ENCODE measurements at regions not wholly inside any gene's neighbourhood (a gene's known extent, or its start where the extent isn't known, plus 50 kb on each side); places are given as distances from the start of the nearest gene placed in this dataset.
"Not testable (repeated sequence)": the region's sequence is repeated elsewhere in the genome, so short reads cannot be mapped to it uniquely, and the experiment has no call there.

DNA sequence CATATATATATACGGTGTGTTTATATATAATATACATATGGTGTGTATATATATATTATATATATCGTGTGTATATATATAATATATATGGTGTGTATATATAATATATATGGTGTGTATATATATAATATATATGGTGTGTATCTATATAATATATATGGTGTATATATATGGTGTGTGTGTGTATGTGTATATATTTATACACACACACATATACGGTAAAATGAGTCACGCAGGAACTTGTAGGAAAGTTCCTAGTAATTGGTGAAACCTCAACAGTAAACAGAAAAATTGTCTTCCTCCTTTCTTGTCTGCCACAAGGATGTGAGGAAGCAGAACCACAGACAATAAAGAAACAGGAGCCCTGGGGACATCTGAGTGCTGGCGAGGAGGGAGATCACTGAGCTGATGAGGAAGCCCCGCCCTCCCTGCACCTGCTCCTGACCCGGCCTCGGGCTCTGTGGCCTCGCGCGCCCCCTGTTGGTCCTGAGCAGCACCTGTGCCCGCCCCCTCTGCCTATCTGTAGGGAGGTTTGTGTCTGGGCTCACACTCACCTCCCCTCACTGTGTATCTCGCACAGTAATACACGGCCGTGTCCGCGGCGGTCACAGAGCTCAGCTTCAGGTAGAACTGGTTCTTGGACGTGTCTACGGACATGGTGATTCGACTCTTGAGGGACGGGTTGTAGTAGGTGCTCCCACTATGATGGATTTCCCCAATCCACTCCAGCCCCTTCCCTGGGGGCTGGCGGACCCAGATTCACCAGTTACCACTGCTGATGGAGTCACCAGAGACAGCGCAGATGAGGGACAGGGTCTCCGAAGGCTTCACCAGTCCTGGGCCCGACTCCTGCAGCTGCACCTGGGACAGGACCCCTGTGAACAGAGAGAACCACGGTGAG, 1079.4 kb downstream of the TMEM121 start:
- H3K9me3 ChIP-seq (ENCODE audit: low read depth, low read length): no peaks in the 10 kb centered on the region

GRCh38 chr14:106606936-106607335, 1080.6 kb downstream of the TMEM121 start:
- H3K27me3 ChIP-seq (ENCODE audit: insufficient read depth, low read length): peaks cover 4% of the 10 kb centered on the region
- no peaks in the 10 kb centered on the region for H3K4me1 ChIP-seq (ENCODE audit: insufficient read depth, low read length)
- H3K9me3 ChIP-seq (ENCODE audit: low read depth, low read length): no peaks in the 10 kb centered on the region
- no peak overlapping the region for H3K4me3 ChIP-seq (ENCODE audit: low read length)

More for the DNA sequence above, 1079.4 kb downstream of the TMEM121 start:
- H3K4me1 ChIP-seq (ENCODE audit: insufficient read depth, low read length): no peaks in the 10 kb centered on the region
- H3K27me3 ChIP-seq (ENCODE audit: insufficient read depth, low read length): peaks cover 4% of the 10 kb centered on the region
- H3K4me3 ChIP-seq (ENCODE audit: low read length): no peak overlapping the region

GRCh38 chr14:106610691-106611090, 1084.3 kb downstream of the TMEM121 start:
- no peaks in the 10 kb centered on the region for H3K27me3 ChIP-seq (ENCODE audit: insufficient read depth, low read length)
- no peak overlapping the region for H3K4me3 ChIP-seq (ENCODE audit: low read length)

GRCh38 chr14:106613256-106613655, 1086.9 kb downstream of the TMEM121 start:
- Histone ChIP-seq H3K4me3 (ENCODE audit: low read length) (no peak overlapping the region), H3K4me1 (ENCODE audit: insufficient read depth, low read length) (no peaks in the 10 kb centered on the region), H3K9me3 (ENCODE audit: low read depth, low read length) (no peaks in the 10 kb centered on the region), H3K27me3 (ENCODE audit: insufficient read depth, low read length) (no peaks in the 10 kb centered on the region)

More at GRCh38 chr14:106610691-106611090, 1084.3 kb downstream of the TMEM121 start:
- no peaks in the 10 kb centered on the region for H3K4me1 ChIP-seq (ENCODE audit: insufficient read depth, low read length)
- H3K9me3 ChIP-seq (ENCODE audit: low read depth, low read length): no peaks in the 10 kb centered on the region

- not testable (repeated sequence) for H3K4me1 ChIP-seq (ENCODE audit: insufficient read depth, low read length); H3K9me3 ChIP-seq (ENCODE audit: low read depth, low read length); H3K27me3 ChIP-seq (ENCODE audit: insufficient read depth, low read length); H3K4me3 ChIP-seq (ENCODE audit: low read length)
Measured at GRCh38 chr14:106618471-106618951, 1092.1 kb downstream of the TMEM121 start.

DNA sequence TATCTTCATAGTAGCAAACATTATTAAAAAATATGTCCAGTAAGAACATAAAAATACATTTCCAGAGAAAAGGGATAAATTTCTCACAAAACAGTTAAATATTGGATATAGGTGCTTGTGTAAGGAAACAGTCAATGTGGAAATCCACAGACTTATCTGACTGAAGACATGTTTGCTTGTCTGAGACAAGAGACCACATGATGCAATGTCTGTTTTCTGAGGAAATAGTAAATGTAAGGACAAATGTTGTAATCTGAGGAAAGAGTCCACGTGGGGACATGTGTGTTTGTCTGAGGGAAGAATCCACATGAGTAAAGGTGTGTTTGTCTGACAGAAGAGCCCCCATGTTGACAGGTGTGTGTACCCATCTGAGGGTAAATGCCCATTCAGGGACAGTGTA, 1093.2 kb downstream of the TMEM121 start:
- H3K4me1 ChIP-seq (ENCODE audit: insufficient read depth, low read length): peaks cover 4% of the 10 kb centered on the region
- H3K27me3 ChIP-seq (ENCODE audit: insufficient read depth, low read length): peaks cover 5% of the 10 kb centered on the region
- no peak overlapping the region for H3K4me3 ChIP-seq (ENCODE audit: low read length)
- no peaks in the 10 kb centered on the region for H3K9me3 ChIP-seq (ENCODE audit: low read depth, low read length)

DNA sequence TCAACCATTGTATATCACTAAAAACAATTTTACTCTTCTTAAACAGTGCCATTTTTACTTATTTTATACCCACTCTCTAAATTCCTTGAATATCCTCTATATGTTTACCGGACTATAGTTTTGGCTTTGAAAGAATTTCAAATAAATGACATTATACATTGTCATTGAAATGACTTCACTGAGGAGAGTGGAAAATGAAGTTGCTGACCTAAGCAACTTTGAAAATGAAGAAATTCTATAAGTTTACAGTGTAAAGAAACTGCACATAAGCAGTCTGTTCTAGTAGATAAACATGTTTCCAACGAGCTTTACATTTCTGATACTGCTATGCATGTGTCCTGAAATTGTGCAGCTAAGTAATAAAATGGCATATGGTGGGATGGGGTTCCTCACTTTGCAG, 1094.0 kb downstream of the TMEM121 start:
- Histone ChIP-seq H3K4me3 (ENCODE audit: low read length) (no peak overlapping the region), H3K9me3 (ENCODE audit: low read depth, low read length) (no peaks in the 10 kb centered on the region), H3K27me3 (ENCODE audit: insufficient read depth, low read length) (peaks cover 5% of the 10 kb centered on the region), H3K4me1 (ENCODE audit: insufficient read depth, low read length) (peaks cover 4% of the 10 kb centered on the region)

GRCh38 chr14:106622200-106622745, 1095.9 kb downstream of the TMEM121 start:
- H3K9me3 ChIP-seq (ENCODE audit: low read depth, low read length): no peaks in the 10 kb centered on the region
- peaks cover 5% of the 10 kb centered on the region for H3K27me3 ChIP-seq (ENCODE audit: insufficient read depth, low read length)
- no peak overlapping the region for H3K4me3 ChIP-seq (ENCODE audit: low read length)
- H3K4me1 ChIP-seq (ENCODE audit: insufficient read depth, low read length): peaks cover 8% of the 10 kb centered on the region

- Histone ChIP-seq H3K4me1 (ENCODE audit: insufficient read depth, low read length) (peaks cover 8% of the 10 kb centered on the region), H3K27me3 (ENCODE audit: insufficient read depth, low read length) (peaks cover 5% of the 10 kb centered on the region), H3K4me3 (ENCODE audit: low read length) (no peak overlapping the region)
Measured at GRCh38 chr14:106625186-106625585, 1098.8 kb downstream of the TMEM121 start.

GRCh38 chr14:106626469-106626868, 1100.1 kb downstream of the TMEM121 start:
- H3K4me3 ChIP-seq (ENCODE audit: low read length); H3K27me3 ChIP-seq (ENCODE audit: insufficient read depth, low read length); H3K4me1 ChIP-seq (ENCODE audit: insufficient read depth, low read length); H3K9me3 ChIP-seq (ENCODE audit: low read depth, low read length): not testable (repeated sequence)

More at GRCh38 chr14:106625186-106625585, 1098.8 kb downstream of the TMEM121 start:
- H3K9me3 ChIP-seq (ENCODE audit: low read depth, low read length): no peaks in the 10 kb centered on the region

DNA sequence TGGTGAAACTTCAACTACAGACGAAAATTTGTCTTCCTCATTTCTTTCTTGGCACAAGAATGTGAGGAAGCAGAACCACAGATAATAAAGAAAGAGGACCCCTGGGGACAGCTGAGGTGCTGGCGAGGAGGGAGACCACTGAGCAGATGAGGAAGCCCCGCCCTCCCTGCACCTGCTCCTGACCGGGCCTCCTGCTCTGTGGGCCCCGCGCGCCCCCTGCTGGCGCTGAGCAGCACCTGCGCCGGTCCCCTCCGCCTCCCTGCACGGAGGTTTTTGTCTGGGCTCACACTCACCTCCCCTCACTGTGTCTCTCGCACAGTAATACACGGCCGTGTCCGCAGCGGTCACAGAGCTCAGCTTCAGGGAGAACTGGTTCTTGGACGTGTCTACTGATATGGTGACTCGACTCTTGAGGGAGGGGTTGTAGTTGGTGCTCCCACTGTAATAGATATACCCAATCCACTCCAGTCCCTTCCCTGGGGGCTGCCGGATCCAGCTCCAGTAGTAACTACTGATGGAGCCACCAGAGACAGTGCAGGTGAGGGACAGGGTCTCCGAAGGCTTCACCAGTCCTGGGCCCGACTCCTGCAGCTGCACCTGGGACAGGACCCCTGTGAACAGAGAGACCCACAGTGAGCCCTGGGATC, 1100.7 kb downstream of the TMEM121 start:
- not testable (repeated sequence) for H3K4me1 ChIP-seq (ENCODE audit: insufficient read depth, low read length); H3K27me3 ChIP-seq (ENCODE audit: insufficient read depth, low read length); H3K9me3 ChIP-seq (ENCODE audit: low read depth, low read length); H3K4me3 ChIP-seq (ENCODE audit: low read length)

- Histone ChIP-seq H3K4me3 (ENCODE audit: low read length) (no peak overlapping the region), H3K27me3 (ENCODE audit: insufficient read depth, low read length) (no peaks in the 10 kb centered on the region), H3K4me1 (ENCODE audit: insufficient read depth, low read length) (peaks cover 3% of the 10 kb centered on the region), H3K9me3 (ENCODE audit: low read depth, low read length) (no peaks in the 10 kb centered on the region)
Measured at GRCh38 chr14:106631879-106632278, 1105.5 kb downstream of the TMEM121 start.

- Histone ChIP-seq H3K4me3 (ENCODE audit: low read length) (no peak overlapping the region), H3K4me1 (ENCODE audit: insufficient read depth, low read length) (no peaks in the 10 kb centered on the region), H3K9me3 (ENCODE audit: low read depth, low read length) (no peaks in the 10 kb centered on the region), H3K27me3 (ENCODE audit: insufficient read depth, low read length) (no peaks in the 10 kb centered on the region)
Measured at GRCh38 chr14:106633721-106634120, 1107.3 kb downstream of the TMEM121 start.

DNA sequence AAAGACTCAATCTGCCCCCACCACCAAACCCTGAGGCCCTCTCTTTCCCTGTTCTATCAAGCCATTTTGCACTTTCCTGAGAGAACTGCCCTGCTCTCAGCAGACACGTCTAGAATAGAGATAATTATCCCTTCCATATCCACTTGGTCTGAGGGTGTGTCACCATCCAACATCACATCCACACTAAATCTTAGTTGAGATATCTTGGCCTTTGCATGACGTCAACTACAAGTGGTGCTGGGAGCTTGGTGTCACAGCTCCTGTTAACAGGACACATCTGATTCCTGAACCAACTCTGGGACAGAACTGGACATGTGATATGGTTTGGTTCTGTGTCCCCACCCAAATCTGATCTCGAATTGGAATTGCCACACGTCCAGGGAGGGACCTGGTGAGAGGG, 1109.2 kb downstream of the TMEM121 start:
- no peaks in the 10 kb centered on the region for H3K27me3 ChIP-seq (ENCODE audit: insufficient read depth, low read length)
- no peaks in the 10 kb centered on the region for H3K9me3 ChIP-seq (ENCODE audit: low read depth, low read length)
- no peak overlapping the region for H3K4me3 ChIP-seq (ENCODE audit: low read length)
- no peaks in the 10 kb centered on the region for H3K4me1 ChIP-seq (ENCODE audit: insufficient read depth, low read length)

GRCh38 chr14:106638786-106639452, 1112.5 kb downstream of the TMEM121 start:
- H3K4me1 ChIP-seq (ENCODE audit: insufficient read depth, low read length); H3K4me3 ChIP-seq (ENCODE audit: low read length); H3K9me3 ChIP-seq (ENCODE audit: low read depth, low read length); H3K27me3 ChIP-seq (ENCODE audit: insufficient read depth, low read length): not testable (repeated sequence)

Measured in mononuclear cell (primary cell).